HepG2 (cell line): ENCODE measurements at regions not wholly inside any gene's neighbourhood (a gene's known extent, or its start where the extent isn't known, plus 50 kb on each side); places are given as distances from the start of the nearest gene placed in this dataset.
A peak's percentile ranks its signal among the peaks of the same experiment; 100 is the strongest.

Experiments
- ATAC-seq: fragments of 200-7000 bp; cut with Tn5 transposase; 3 replicates; pipeline ENCODE4 v1.9.1; 2020; ENCODE audit warnings: mild to moderate bottlenecking, moderate library complexity
- BruUV-seq: library from RNA; stranded (reverse); fragments of 400-500 nt; replicated peaks from 2 replicates; lab custom pipeline; 2021; lab: Mats Ljungman, UMichigan
- CTCF ChIA-PET: fragments of 300-600 bp; formaldehyde crosslinking; extraction: SDS; loops from one replicate; lab custom pipeline; 2021; ENCODE audit warnings: low total read pairs, inconsistent platforms, low intra/inter-chr PET ratio; lab: Yijun Ruan, JAX
- POLR2A ChIA-PET: fragments of 350-600 bp; sonication (Branson Sonifier 250); formaldehyde crosslinking; loops from one replicate; lab custom pipeline; 2020; ENCODE audit warnings: antibody characterized with exemption, inconsistent platforms; lab: Yijun Ruan, JAX
- DNase-seq: peaks from one replicate; pipeline ENCODE4 v3.0.0-alpha.2; 2015; ENCODE audit warnings: low spot score
- FAIRE-seq: peaks from 3 replicates; lab custom pipeline; 2011; peaks lifted over from hg19 to GRCh38; lab: Jason Lieb, UNC
- H2AFZ ChIP-seq: one replicate; pipeline ENCODE4 v1.6.1; 2011; ENCODE audit warnings: low read length, inconsistent platforms
- H3K27ac ChIP-seq: fragments of 300-600 bp; 3 replicates; pipeline ENCODE4 v1.8.0; 2011; ENCODE audit warnings: mixed run types, mild to moderate bottlenecking, mixed read lengths, low read length, inconsistent platforms; ENCODE audit not compliant: insufficient read depth; ENCODE audit errors: extremely low read length
- H3K27me3 ChIP-seq, 2 experiments: fragments of 200-600 bp in 1 of 2; 2 replicates in 1 of 2; 3 replicates in 1 of 2; pipeline versions ENCODE4 v1.6.0 to v1.8.0; 2011; ENCODE audit warnings: low read length in 2 of 2, mild to moderate bottlenecking in 2 of 2, moderate library complexity in 2 of 2, inconsistent platforms in 1 of 2; ENCODE audit not compliant: insufficient read depth in 2 of 2, control insufficient read depth in 1 of 2
- H3K36me3 ChIP-seq, 2 experiments: fragments of 200-600 bp in 1 of 2; replicated peaks in 1 of 2; 2 replicates in 1 of 2; 3 replicates in 1 of 2; pipeline versions ENCODE4 v1.5.1 to v1.8.0; 2011; ENCODE audit warnings: low read length in 2 of 2, inconsistent platforms in 1 of 2; ENCODE audit not compliant: insufficient read depth in 2 of 2, control insufficient read depth in 1 of 2
- H3K4me1 ChIP-seq: 2 replicates; pipeline ENCODE4 v1.5.1; 2012; ENCODE audit warnings: low read length, inconsistent platforms; ENCODE audit not compliant: insufficient read depth
- H3K4me2 ChIP-seq: 2 replicates; pipeline ENCODE4 v1.6.0; 2011; ENCODE audit warnings: low read depth, low read length, inconsistent platforms
- H3K4me3 ChIP-seq, 3 experiments: fragments of 200-600 bp in 1 of 3; sonication (generic), shearing (Covaris generic) in 1 of 3; replicated peaks in 1 of 3; 2 replicates each; pipeline ENCODE4 v1.5.1; 2011 to 2016; ENCODE audit warnings: low read length in 3 of 3, inconsistent platforms in 2 of 3, low read depth in 2 of 3, mild to moderate bottlenecking in 2 of 3, control low read depth in 1 of 3, mixed read lengths in 1 of 3; ENCODE audit not compliant: insufficient read depth in 1 of 3
- H3K79me2 ChIP-seq: one replicate; pipeline ENCODE4 v1.6.1; 2011; ENCODE audit warnings: low read length, inconsistent platforms; ENCODE audit not compliant: insufficient read depth
- H3K9ac ChIP-seq: 2 replicates; pipeline ENCODE4 v1.6.0; 2011; ENCODE audit warnings: mild to moderate bottlenecking, low read depth, low read length, inconsistent platforms; ENCODE audit not compliant: insufficient read depth
- H3K9me3 ChIP-seq: 2 replicates; pipeline ENCODE4 v1.5.1; 2012; ENCODE audit warnings: mild to moderate bottlenecking, low read length
- H4K20me1 ChIP-seq: 2 replicates; pipeline ENCODE4 v1.6.0; 2011; ENCODE audit warnings: inconsistent platforms, mild to moderate bottlenecking, low read length, moderate library complexity; ENCODE audit not compliant: insufficient read depth
- GATAD1 ChIP-seq: IDR thresholded peaks from 2 replicates; pipeline ENCODE4 v1.6.1; 2016; ENCODE audit warnings: missing genetic modification reagents, missing compliant biosample characterization
- KMT2B ChIP-seq: IDR thresholded peaks from 2 replicates; pipeline ENCODE4 v1.6.1; 2016; ENCODE audit warnings: missing genetic modification reagents, missing compliant biosample characterization
- SRSF4 ChIP-seq: fragments of 200-400 bp; formaldehyde crosslinking; IDR thresholded peaks from one replicate; pipeline ENCODE4 v1.6.1; 2018; ENCODE audit warnings: mild to moderate bottlenecking, low read depth, low read length, moderate library complexity; ENCODE audit not compliant: poor library complexity, severe bottlenecking
- STAG1 ChIP-seq: sonication (generic); formaldehyde crosslinking; IDR thresholded peaks from 2 replicates; pipeline ENCODE4 v1.4.0; 2020; ENCODE audit warnings: missing genetic modification reagents
- SYNCRIP ChIP-seq: fragments of 200-400 bp; formaldehyde crosslinking; IDR thresholded peaks from 2 replicates; pipeline ENCODE4 v1.6.1; 2018; ENCODE audit warnings: mild to moderate bottlenecking, low read depth, low read length; ENCODE audit not compliant: insufficient read depth
- ZMYM4 ChIP-seq: sonication (generic); formaldehyde crosslinking; IDR thresholded peaks from 2 replicates; pipeline ENCODE4 v1.8.1; 2023; ENCODE audit warnings: mild to moderate bottlenecking, missing genetic modification reagents
- ZNF34 ChIP-seq: sonication (generic); formaldehyde crosslinking; IDR thresholded peaks from 2 replicates; pipeline ENCODE4 v1.4.0; 2020; ENCODE audit warnings: mild to moderate bottlenecking, missing genetic modification reagents, borderline replicate concordance
- ZNF777 ChIP-seq: sonication (generic); formaldehyde crosslinking; IDR thresholded peaks from 2 replicates; pipeline ENCODE4 v1.4.0; 2020; ENCODE audit warnings: missing genetic modification reagents
- ZSCAN30 ChIP-seq: sonication (generic); formaldehyde crosslinking; IDR thresholded peaks from 2 replicates; pipeline ENCODE4 v1.5.0; 2020; ENCODE audit warnings: mild to moderate bottlenecking, missing genetic modification reagents
- WGBS: methylation state at CpG from one replicate; pipeline ENCODE4 v1.1.6; 2017; ENCODE audit warnings: low lambda C conversion rate; 5-methylcytosine and 5-hydroxymethylcytosine counted together
- in situ Hi-C: cut with HindIII; loops from 2 replicates; pipeline ENCODE4 v1.10.0; 2017; ENCODE audit warnings: low pct_unique_long_range_greater_than_20kb; ENCODE audit not compliant: extremely low pct_ligation_motif_present
- intact Hi-C: fragments of 100-400 bp; cut with micrococcal nuclease; formaldehyde crosslinking; loops from one replicate; pipeline ENCODE4 v1.10.0; 2022; ENCODE audit not compliant: unreplicated experiment
- TF ChIP-seq, protein P1 (sequence below): sonication (generic); IDR thresholded peaks from 2 replicates; pipeline ENCODE4 v1.6.1; 2016; ENCODE audit warnings: low read depth, borderline replicate concordance
- TF ChIP-seq, protein P2 (sequence below): sonication (generic); formaldehyde crosslinking; IDR thresholded peaks from 2 replicates; pipeline ENCODE4 v1.5.1; 2020; ENCODE audit warnings: mild to moderate bottlenecking, missing genetic modification reagents
- TF ChIP-seq, protein P3 (sequence below): sonication (generic); formaldehyde crosslinking; IDR thresholded peaks from 2 replicates; pipeline ENCODE4 v1.5.1; 2020; ENCODE audit warnings: missing genetic modification reagents, mild to moderate bottlenecking, borderline replicate concordance

DNA sequence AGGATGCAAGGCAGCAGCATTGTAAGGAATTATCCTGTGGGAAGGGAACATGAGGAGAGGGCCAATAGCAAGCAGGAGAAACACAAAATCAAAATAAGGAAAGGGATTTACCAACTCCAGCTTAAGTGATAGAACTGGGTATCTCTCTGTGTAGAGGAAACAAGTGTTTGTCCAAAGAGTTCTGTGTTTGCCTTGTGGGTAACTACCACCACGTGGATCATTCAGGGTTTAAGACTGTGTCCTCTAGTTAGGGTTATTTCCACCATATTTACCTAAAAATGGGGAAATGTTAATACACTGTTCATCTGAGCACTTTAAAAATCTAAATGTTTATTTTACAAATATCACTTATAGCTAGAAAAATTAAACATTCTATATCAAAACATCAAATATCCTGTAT is 283.3 kb downstream of the EIPR1 start:
- peak; percentile 26 for FAIRE-seq
- Histone ChIP-seq H3K4me2 (no peak overlapping the region), H3K27me3 (peaks cover 0 to 3% of the 10 kb centered on the region in 2 experiments; a peak in 1 of 5 replicates), H3K36me3 (no peaks in the 10 kb centered on the region), H3K9ac (no peak overlapping the region), H4K20me1 (no peaks in the 10 kb centered on the region), H3K9me3 (peaks cover under 1% of the 10 kb centered on the region; the same call in 1 of the 2 replicates)
- intact Hi-C loops = no loop called here
- CTCF ChIA-PET = no interaction called here
- TF ChIP-seq, protein P1, sequence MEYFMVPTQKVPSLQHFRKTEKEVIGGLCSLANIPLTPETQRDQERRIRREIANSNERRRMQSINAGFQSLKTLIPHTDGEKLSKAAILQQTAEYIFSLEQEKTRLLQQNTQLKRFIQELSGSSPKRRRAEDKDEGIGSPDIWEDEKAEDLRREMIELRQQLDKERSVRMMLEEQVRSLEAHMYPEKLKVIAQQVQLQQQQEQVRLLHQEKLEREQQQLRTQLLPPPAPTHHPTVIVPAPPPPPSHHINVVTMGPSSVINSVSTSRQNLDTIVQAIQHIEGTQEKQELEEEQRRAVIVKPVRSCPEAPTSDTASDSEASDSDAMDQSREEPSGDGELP = no peak
- TF ChIP-seq, all 625 proteins: peak for 0
- ATAC-seq (no peak), DNase-seq (no peak)
- Histone ChIP-seq H3K4me3 (no peak overlapping the region), H3K4me1 (no peaks in the 10 kb centered on the region), H2AFZ (no peak overlapping the region), H3K79me2 (no peaks in the 10 kb centered on the region), H3K27ac (no peak overlapping the region)
- no TSS peak for BruUV-seq
- POLR2A ChIA-PET = no interaction called here
- 0% methylated on average over 1 of the region's 1 CpG for WGBS
- in situ Hi-C loops = no loop called here

DNA sequence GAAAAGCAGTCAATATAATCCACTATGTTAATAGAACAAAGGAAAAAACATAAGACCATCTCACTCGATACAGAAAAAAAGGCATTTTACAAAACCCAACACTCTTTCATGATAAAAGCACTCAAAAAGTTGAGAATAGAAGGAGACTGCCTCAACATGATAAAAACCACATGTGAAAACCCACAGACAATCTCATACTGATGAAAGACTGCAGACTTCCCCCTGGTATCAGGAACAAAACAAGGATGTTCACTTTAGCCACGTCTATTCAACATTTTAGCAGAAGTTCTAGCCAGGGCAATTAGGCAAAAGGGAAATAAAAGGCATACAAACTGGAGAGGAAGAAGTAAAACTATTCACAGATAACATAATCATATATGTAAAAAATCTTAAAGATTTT is 285.9 kb downstream of the EIPR1 start:
- no peak overlapping the region for H3K4me3 ChIP-seq
- in situ Hi-C loops = no loop called here
- no peaks in the 10 kb centered on the region for H3K36me3 ChIP-seq
- ATAC-seq (no peak), DNase-seq (no peak), FAIRE-seq (no peak)
- no peaks in the 10 kb centered on the region for H4K20me1 ChIP-seq
- no peak overlapping the region for H3K9ac ChIP-seq
- POLR2A ChIA-PET = no interaction called here
- H3K9me3 ChIP-seq = peaks cover 4% of the 10 kb centered on the region; the same call in 1 of the 2 replicates
- no peak overlapping the region for H3K4me2 ChIP-seq
- H3K27ac ChIP-seq = no peak overlapping the region
- CTCF ChIA-PET = no interaction called here
- 0 out of 5 replicates have a peak, but pooled peaks cover 0 to 3% of the 10 kb centered on the region in 2 experiments for H3K27me3 ChIP-seq
- no peaks in the 10 kb centered on the region for H3K4me1 ChIP-seq
- WGBS = 2% methylated on average over 2 of the region's 2 CpGs
- BruUV-seq = no TSS peak
- TF ChIP-seq ZNF777 (CRISPR knock-in tag) (no peak), ZSCAN30 (CRISPR knock-in tag) (no peak), ZMYM4 (no peak), KMT2B (CRISPR knock-in tag) (no peak), STAG1 (CRISPR knock-in tag) (no peak), GATAD1 (CRISPR knock-in tag) (no peak), SYNCRIP (no peak), ZNF34 (CRISPR knock-in tag) (no peak), SRSF4 (no peak)
- TF ChIP-seq, protein P2, sequence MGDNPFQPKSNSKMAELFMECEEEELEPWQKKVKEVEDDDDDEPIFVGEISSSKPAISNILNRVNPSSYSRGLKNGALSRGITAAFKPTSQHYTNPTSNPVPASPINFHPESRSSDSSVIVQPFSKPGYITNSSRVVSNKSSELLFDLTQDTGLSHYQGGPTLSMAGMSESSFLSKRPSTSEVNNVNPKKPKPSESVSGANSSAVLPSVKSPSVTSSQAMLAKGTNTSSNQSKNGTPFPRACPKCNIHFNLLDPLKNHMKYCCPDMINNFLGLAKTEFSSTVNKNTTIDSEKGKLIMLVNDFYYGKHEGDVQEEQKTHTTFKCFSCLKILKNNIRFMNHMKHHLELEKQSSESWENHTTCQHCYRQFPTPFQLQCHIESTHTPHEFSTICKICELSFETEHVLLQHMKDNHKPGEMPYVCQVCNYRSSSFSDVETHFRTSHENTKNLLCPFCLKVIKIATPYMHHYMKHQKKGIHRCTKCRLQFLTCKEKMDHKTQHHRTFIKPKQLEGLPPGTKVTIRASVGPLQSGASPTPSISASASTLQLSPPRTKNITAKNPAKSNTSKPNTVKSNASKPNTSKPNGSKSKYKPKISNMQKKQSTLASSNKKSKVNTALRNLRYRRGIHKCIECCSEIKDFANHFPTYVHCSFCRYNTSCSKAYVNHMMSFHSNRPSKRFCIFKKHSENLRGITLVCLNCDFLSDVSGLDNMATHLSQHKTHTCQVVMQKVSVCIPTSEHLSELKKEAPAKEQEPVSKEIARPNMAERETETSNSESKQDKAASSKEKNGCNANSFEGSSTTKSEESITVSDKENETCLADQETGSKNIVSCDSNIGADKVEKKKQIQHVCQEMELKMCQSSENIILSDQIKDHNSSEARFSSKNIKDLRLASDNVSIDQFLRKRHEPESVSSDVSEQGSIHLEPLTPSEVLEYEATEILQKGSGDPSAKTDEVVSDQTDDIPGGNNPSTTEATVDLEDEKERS (CRISPR knock-in tag) = no peak
- TF ChIP-seq, protein P3, sequence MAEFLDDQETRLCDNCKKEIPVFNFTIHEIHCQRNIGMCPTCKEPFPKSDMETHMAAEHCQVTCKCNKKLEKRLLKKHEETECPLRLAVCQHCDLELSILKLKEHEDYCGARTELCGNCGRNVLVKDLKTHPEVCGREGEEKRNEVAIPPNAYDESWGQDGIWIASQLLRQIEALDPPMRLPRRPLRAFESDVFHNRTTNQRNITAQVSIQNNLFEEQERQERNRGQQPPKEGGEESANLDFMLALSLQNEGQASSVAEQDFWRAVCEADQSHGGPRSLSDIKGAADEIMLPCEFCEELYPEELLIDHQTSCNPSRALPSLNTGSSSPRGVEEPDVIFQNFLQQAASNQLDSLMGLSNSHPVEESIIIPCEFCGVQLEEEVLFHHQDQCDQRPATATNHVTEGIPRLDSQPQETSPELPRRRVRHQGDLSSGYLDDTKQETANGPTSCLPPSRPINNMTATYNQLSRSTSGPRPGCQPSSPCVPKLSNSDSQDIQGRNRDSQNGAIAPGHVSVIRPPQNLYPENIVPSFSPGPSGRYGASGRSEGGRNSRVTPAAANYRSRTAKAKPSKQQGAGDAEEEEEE (CRISPR knock-in tag) = no peak
- TF ChIP-seq, all 625 proteins: peak for 0
- H2AFZ ChIP-seq = no peak overlapping the region
- no peaks in the 10 kb centered on the region for H3K79me2 ChIP-seq
- intact Hi-C loops = no loop called here
